AML-193 (cell line): ENCODE measurements at regions not wholly inside any gene's neighbourhood (a gene's known extent, or its start where the extent isn't known, plus 50 kb on each side); places are given as distances from the start of the nearest gene placed in this dataset.
A peak's percentile ranks its signal among the peaks of the same experiment; 100 is the strongest.

ENCODE experiments used
- DNase-seq, 2 experiments: peaks; one replicate each; lab custom pipeline; 2025; lab: John Stamatoyannopoulos, UW

DNA sequence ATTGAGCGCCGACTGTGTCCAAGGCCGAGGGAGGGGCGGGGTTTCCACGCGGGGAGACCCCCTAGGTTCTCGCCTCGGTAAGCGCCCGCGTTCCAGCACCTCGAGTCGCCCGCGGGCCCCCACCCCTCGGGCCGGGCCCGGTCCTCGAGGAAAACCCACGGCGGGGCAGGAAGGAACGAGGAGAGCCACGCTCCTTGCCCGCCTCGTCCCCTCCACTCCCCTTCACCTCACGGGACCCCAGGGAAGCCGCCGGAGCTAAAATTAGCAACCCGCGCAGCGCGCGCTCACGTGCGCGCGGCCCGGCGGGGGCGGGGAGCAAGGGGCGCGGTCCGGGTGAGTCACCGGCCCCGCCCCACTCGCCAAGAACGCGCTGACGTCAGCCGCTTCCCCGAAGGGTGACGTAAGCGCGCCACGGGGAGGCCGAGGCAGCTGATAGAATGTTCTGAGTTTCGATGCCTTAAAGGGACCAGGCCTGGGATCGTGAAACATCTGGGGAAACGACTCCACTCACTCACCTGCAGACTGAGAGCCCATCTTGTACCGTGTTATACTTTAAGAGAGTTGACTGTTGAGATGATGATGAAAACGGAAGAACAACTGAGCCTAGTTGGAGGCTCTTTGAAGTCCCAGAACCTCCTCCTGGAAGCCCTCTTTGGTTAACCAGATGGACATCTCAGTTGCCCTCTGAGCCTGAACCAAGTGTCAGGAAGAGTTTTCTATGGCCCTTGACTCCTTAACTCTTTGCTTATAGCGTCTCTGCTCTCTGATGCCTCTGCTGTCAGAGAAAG lies 49.7 kb upstream of the ATF3 start:
- DNase-seq, result peak; percentile 68 to 77
